ENCODE measurements at regions not wholly inside any gene's neighbourhood (a gene's known extent, or its start where the extent isn't known, plus 50 kb on each side); places are given as distances from the start of the nearest gene placed in this dataset.
"Not testable (repeated sequence)": the region's sequence is repeated elsewhere in the genome, so short reads cannot be mapped to it uniquely, and the experiment has no call there.

DNA sequence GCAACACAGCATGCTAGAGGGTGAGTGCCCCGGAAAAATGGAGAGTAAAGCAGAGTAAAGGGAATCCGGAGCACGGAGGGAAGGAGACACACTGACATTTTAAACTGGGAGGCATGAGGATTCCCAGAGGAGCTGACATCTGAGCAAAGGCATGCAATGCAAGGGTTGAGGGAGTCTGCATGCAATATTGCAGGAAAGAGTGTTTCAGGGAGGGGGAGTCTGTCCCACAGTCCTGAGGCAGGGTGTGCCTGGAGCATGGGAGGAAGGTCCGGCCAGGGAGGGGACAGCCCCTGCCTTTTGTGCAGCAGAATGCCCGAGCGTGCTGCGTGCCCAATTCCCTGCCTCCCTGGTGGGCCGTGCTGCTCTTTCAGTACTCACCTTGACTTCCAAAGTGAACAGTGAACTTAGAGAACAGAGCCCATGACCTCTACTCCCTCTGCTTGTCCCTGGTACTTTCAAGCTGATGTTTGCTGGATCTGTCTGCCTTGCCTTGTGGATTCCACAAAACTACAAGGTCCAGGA, 163.9 kb downstream of the IGLL1 start:
- TF ChIP-seq, protein P1, sequence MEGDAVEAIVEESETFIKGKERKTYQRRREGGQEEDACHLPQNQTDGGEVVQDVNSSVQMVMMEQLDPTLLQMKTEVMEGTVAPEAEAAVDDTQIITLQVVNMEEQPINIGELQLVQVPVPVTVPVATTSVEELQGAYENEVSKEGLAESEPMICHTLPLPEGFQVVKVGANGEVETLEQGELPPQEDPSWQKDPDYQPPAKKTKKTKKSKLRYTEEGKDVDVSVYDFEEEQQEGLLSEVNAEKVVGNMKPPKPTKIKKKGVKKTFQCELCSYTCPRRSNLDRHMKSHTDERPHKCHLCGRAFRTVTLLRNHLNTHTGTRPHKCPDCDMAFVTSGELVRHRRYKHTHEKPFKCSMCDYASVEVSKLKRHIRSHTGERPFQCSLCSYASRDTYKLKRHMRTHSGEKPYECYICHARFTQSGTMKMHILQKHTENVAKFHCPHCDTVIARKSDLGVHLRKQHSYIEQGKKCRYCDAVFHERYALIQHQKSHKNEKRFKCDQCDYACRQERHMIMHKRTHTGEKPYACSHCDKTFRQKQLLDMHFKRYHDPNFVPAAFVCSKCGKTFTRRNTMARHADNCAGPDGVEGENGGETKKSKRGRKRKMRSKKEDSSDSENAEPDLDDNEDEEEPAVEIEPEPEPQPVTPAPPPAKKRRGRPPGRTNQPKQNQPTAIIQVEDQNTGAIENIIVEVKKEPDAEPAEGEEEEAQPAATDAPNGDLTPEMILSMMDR (IDR thresholded peaks at IDR 0.05): not testable (repeated sequence)
- TF ChIP-seq POLR2A (IDR thresholded peaks at IDR 0.05): not testable (repeated sequence)

Measured in stomach (tissue), 4 donors.